ENCODE measurements at regions not wholly inside any gene's neighbourhood (a gene's known extent, or its start where the extent isn't known, plus 50 kb on each side); places are given as distances from the start of the nearest gene placed in this dataset.

DNA sequence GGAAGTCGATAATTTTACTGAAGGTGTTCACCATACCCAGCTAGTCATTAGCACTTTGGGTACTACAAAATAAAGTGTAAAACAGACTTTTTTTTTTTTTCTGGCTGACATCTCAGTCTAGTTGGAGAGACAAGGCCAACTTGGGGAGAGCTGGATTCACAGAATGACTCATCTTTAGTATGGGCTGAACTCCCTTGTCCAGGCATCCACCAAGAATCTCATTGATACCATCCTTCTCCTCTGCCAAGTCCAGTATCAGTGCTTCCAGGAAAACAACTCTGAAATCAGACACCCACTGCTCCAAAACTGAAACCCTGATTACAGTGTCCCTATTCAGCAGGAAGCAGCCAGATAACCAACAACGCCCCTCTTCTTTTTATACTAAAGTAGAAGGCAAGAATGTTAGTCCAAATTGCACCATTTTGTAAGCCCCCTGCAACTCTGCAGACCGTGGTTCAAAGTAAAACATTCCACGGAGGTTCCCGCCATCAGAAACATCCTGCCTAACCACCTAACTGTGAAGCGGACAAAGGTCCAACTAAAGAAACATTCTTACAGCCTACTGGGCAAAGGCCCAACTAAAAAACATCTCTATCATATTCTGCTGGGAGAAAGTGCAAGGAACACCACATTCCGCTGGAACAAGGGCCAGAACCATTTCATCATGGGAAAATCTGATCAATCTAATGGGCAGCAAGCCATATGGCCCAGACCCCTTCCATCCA is 728.2 kb downstream of the BRINP1 start:
- DNase-seq (ENCODE audit: extremely low read depth, insufficient read length), result no peak
- Histone ChIP-seq H3K4me3 (replicated peaks; ENCODE audit: low read depth, low read length) (no peak overlapping the region), H3K36me3 (ENCODE audit: control insufficient read depth, insufficient read depth, low read length) (no peaks in the 10 kb centered on the region), H3K27me3 (replicated peaks; ENCODE audit: control insufficient read depth, insufficient read depth, low read length) (no peaks in the 10 kb centered on the region)
- TF ChIP-seq, protein P1, sequence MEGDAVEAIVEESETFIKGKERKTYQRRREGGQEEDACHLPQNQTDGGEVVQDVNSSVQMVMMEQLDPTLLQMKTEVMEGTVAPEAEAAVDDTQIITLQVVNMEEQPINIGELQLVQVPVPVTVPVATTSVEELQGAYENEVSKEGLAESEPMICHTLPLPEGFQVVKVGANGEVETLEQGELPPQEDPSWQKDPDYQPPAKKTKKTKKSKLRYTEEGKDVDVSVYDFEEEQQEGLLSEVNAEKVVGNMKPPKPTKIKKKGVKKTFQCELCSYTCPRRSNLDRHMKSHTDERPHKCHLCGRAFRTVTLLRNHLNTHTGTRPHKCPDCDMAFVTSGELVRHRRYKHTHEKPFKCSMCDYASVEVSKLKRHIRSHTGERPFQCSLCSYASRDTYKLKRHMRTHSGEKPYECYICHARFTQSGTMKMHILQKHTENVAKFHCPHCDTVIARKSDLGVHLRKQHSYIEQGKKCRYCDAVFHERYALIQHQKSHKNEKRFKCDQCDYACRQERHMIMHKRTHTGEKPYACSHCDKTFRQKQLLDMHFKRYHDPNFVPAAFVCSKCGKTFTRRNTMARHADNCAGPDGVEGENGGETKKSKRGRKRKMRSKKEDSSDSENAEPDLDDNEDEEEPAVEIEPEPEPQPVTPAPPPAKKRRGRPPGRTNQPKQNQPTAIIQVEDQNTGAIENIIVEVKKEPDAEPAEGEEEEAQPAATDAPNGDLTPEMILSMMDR (IDR thresholded peaks at IDR 0.05; ENCODE audit: insufficient read depth, low read length, poor library complexity, severe bottlenecking), result no peak

DNA sequence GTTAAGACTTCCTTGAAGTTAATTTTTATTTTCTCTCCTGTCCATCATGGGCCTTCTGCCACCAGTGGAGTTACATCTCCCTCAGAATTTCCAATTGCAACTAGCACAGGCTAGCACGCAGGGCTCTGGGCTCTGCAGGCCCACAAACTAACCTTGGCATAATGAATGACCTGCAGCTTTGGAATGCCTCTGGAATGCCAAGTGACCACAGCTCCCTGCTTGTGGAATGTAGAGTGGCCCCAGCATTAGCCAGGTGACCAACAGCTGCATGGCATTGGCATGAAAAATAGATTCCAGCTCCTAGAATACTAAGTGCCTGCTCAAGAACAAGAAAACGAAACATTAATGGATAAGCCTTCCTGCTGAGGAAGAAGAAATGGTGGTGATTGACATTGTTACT is 726.1 kb downstream of the BRINP1 start:
- DNase-seq (ENCODE audit: extremely low read depth, insufficient read length), result no peak
- Histone ChIP-seq H3K36me3 (ENCODE audit: control insufficient read depth, insufficient read depth, low read length) (no peaks in the 10 kb centered on the region), H3K27me3 (replicated peaks; ENCODE audit: control insufficient read depth, insufficient read depth, low read length) (no peaks in the 10 kb centered on the region), H3K4me3 (replicated peaks; ENCODE audit: low read depth, low read length) (no peak overlapping the region)
- TF ChIP-seq, protein P1 (IDR thresholded peaks at IDR 0.05; ENCODE audit: insufficient read depth, low read length, poor library complexity, severe bottlenecking), result no peak

DNA sequence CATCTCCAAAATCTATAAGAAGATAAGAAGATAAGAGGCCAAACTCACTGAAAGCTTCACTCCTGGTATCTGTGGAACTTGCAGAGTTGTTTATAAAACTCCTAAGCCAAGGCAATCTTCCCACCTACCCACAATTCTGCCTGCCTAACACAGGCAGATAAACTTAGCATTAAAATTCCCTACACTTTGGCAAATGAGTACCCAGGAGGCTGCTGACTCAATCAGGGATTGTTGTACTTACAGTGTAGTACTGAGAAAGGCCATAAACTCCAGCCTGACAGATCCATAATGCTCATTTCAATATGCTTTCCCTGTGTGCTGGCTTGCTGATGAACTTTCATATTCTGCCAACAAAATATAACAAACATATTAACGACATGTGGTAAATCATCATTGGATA is 725.2 kb downstream of the BRINP1 start:
- TF ChIP-seq, protein P1 (IDR thresholded peaks at IDR 0.05; ENCODE audit: insufficient read depth, low read length, poor library complexity, severe bottlenecking), result no peak
- DNase-seq (ENCODE audit: extremely low read depth, insufficient read length), result no peak
- H3K4me3 ChIP-seq (replicated peaks; ENCODE audit: low read depth, low read length), result no peak overlapping the region
- H3K36me3 ChIP-seq (ENCODE audit: control insufficient read depth, insufficient read depth, low read length), result no peaks in the 10 kb centered on the region
- H3K27me3 ChIP-seq (replicated peaks; ENCODE audit: control insufficient read depth, insufficient read depth, low read length), result no peaks in the 10 kb centered on the region

DNA sequence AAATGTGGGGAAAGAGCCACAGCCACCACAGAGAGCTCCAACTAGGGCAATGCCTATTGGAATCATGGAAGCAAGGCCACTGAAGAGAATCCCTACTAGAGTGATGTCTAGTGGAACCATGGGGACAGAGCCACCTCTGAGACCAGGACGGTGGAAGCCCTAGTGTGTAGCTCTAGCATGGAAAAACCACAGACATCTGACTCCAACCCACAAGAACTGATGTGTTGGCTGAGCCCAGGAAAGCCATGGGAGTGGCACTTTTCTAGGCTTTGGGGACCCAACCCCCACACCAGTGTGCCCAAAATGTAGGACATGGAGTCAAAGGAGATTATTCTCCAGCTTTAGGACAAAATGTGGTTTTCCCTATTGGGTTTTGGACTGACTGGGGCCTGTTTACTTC is 721.9 kb downstream of the BRINP1 start:
- Histone ChIP-seq H3K4me3 (replicated peaks; ENCODE audit: low read depth, low read length) (no peak overlapping the region), H3K36me3 (ENCODE audit: control insufficient read depth, insufficient read depth, low read length) (no peaks in the 10 kb centered on the region), H3K27me3 (replicated peaks; ENCODE audit: control insufficient read depth, insufficient read depth, low read length) (no peaks in the 10 kb centered on the region)
- TF ChIP-seq, protein P1 (IDR thresholded peaks at IDR 0.05; ENCODE audit: insufficient read depth, low read length, poor library complexity, severe bottlenecking), result no peak
- DNase-seq (ENCODE audit: extremely low read depth, insufficient read length), result no peak

DNA sequence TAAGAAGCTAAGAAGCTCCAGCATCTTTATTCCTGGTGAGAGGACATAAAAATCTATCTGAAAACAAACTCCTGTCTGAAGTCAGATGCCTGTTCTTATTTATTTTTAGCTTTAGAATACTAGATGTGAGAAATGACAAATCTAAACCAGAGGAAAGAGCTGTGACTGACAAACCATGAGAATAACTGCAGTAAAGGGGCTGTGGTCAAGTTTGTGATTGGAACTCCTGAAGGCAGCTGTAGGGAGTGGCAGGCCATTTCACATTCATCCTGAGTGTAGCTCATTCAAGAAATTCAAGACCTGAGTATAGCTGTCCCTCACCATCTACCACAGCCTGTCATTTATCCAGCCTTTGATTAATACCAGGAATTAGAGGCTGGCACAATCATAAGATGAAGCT is 718.8 kb downstream of the BRINP1 start:
- TF ChIP-seq, protein P1 (IDR thresholded peaks at IDR 0.05; ENCODE audit: insufficient read depth, low read length, poor library complexity, severe bottlenecking), result no peak
- no peak for DNase-seq (ENCODE audit: extremely low read depth, insufficient read length)
- no peaks in the 10 kb centered on the region for H3K36me3 ChIP-seq (ENCODE audit: control insufficient read depth, insufficient read depth, low read length)

DNA sequence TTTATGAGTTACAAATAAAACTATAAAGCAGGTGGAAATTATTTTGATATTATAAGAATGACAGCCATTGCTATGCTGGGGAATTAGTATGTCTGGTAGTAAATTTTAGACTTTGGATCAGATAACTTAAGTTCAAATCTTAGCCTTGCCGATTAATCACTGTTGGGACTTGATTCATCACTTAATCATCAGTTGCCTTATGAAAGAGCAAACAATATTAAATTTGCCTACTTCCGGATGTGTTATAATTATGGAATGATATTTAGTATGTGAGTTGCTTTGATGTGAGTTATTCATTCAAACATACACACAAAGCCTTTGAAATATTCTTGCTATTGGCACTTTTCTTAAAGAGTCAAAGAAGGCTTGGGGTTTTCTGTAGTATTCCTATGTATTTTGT is 717.7 kb downstream of the BRINP1 start:
- TF ChIP-seq, protein P1 (IDR thresholded peaks at IDR 0.05; ENCODE audit: insufficient read depth, low read length, poor library complexity, severe bottlenecking), result no peak
- no peak for DNase-seq (ENCODE audit: extremely low read depth, insufficient read length)
- Histone ChIP-seq H3K27me3 (replicated peaks; ENCODE audit: control insufficient read depth, insufficient read depth, low read length) (no peaks in the 10 kb centered on the region), H3K36me3 (ENCODE audit: control insufficient read depth, insufficient read depth, low read length) (no peaks in the 10 kb centered on the region), H3K4me3 (replicated peaks; ENCODE audit: low read depth, low read length) (no peak overlapping the region)

More for the DNA sequence above, 718.8 kb downstream of the BRINP1 start:
- H3K4me3 ChIP-seq (replicated peaks; ENCODE audit: low read depth, low read length), result no peak overlapping the region
- H3K27me3 ChIP-seq (replicated peaks; ENCODE audit: control insufficient read depth, insufficient read depth, low read length), result no peaks in the 10 kb centered on the region
